Muscle layer of duodenum (tissue), 2 donors: ENCODE measurements at regions not wholly inside any gene's neighbourhood (a gene's known extent, or its start where the extent isn't known, plus 50 kb on each side); places are given as distances from the start of the nearest gene placed in this dataset.

ENCODE experiments used
- H3K27ac ChIP-seq: one replicate; pipeline ENCODE4 v1.7.0; 2013; ENCODE audit warnings: mild to moderate bottlenecking, low read length
- H3K27me3 ChIP-seq: one replicate; pipeline ENCODE4 v1.7.0; 2013; ENCODE audit warnings: low read depth, mild to moderate bottlenecking, control low read depth, low read length
- H3K36me3 ChIP-seq, 2 donors: one replicate each; pipeline ENCODE4 v1.7.0; 2013; ENCODE audit warnings: low read length in 2 of 2, control low read depth in 1 of 2, mild to moderate bottlenecking in 1 of 2; ENCODE audit not compliant: insufficient read depth in 2 of 2, control insufficient read depth in 1 of 2
- H3K4me1 ChIP-seq, 2 donors: one replicate each; pipeline ENCODE4 v1.7.0; 2013; ENCODE audit warnings: low read length in 2 of 2, mild to moderate bottlenecking in 2 of 2, control low read depth in 1 of 2, moderate library complexity in 1 of 2; ENCODE audit not compliant: insufficient read depth in 2 of 2, control insufficient read depth in 1 of 2
- H3K4me3 ChIP-seq, 2 donors: one replicate each; pipeline ENCODE4 v1.7.0; 2013; ENCODE audit warnings: low read length in 2 of 2, low read depth in 1 of 2, mild to moderate bottlenecking in 1 of 2
- H3K9me3 ChIP-seq, 2 donors: one replicate each; pipeline ENCODE4 v1.7.0; 2013; ENCODE audit warnings: low read length in 2 of 2, control low read depth in 1 of 2, mild to moderate bottlenecking in 1 of 2; ENCODE audit not compliant: control insufficient read depth in 1 of 2
- donor health status: healthy.

DNA sequence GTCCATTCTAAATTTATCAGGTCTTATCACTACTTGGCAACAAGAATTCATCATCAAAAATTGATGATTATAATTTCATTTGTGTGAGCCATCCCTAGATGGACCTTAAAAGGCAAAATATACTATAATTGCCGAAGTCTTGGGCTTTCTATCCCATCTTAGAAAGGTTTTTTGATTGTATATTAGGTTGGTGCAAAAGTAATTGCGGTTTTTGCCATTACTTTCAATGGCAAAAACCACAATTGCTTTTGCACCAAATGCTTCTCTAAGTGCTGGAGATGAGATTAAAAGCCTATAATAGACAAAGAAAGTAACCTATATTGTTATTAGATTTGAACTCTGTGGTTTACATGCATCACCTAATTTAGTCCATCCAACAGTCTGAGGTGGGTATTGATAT is 612.9 kb downstream of the ZNF385D start:
- Histone ChIP-seq H3K36me3 (no peaks in the 10 kb centered on the region), H3K27ac (no peak overlapping the region), H3K4me3 (no peak overlapping the region), H3K4me1 (no peaks in the 10 kb centered on the region), H3K27me3 (no peaks in the 10 kb centered on the region), H3K9me3 (no peaks in the 10 kb centered on the region)

DNA sequence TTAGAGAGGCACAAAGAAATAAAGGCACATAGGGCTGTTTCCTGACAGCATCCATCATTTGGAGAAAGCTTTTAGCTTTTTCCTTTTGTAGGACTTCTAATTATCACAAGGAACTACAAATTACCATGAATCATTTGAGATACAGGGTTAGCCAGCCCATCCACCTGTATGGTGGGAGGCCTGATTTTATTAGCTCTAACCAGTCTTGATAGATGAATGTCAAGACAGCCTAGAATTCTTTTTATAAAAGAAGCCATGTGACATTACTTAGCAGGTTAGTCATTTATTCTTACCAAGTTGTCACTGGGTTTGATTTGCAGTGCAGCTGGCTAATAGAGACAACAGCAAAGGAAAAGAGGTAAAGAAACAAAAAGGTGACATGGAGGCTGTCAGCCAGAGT is 618.1 kb downstream of the ZNF385D start:
- H3K9me3 ChIP-seq = no peaks in the 10 kb centered on the region
- no peaks in the 10 kb centered on the region for H3K36me3 ChIP-seq
- no peaks in the 10 kb centered on the region for H3K4me1 ChIP-seq
- no peaks in the 10 kb centered on the region for H3K27me3 ChIP-seq
- H3K4me3 ChIP-seq = no peak overlapping the region
- no peak overlapping the region for H3K27ac ChIP-seq

DNA sequence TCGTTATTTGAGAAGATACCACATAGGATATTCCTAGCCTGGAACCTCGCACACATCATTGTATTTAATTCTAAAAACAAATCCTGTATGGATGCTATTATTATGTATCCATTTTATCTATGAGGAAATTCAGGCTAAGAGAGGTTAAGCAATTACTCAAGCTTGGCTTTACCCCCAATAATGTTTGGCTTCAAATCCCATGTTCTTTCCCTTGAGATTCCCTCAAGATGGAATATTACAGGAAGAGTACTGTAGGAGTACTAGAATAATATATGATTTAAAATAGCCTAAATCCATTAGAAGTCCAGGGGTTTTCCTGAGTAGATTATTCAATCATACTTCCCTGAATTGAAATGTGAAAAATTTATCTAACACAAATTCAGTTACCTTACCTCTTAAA is 630.2 kb downstream of the ZNF385D start:
- Histone ChIP-seq H3K4me3 (no peak overlapping the region), H3K27ac (no peak overlapping the region), H3K9me3 (peaks cover 0 to 4% of the 10 kb centered on the region in 2 donors), H3K27me3 (no peaks in the 10 kb centered on the region), H3K4me1 (no peaks in the 10 kb centered on the region), H3K36me3 (no peaks in the 10 kb centered on the region)

DNA sequence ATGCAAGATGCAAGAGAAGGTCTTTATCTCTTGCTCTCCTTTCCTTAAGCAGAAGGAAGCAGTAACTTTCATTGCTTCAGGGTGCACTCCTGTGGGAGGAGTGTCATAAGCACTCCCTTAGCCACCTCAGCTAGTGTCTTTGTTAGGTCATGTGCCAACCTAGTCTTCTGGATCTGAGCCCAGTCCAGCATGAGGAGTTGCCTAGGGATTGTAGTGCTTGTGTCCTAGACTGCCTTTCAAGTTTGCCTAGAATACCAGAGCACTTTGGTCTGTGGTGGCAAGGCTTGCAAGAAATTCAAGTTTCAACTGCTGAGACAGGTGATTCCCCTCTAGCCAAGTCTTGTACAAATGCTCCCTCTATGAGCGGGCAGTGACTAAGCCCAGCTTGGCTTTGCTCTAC is 633.6 kb downstream of the ZNF385D start:
- Histone ChIP-seq H3K27me3 (no peaks in the 10 kb centered on the region), H3K4me3 (no peak overlapping the region), H3K4me1 (no peaks in the 10 kb centered on the region), H3K36me3 (no peaks in the 10 kb centered on the region), H3K9me3 (peaks cover 0 to 4% of the 10 kb centered on the region in 2 donors), H3K27ac (no peak overlapping the region)

DNA sequence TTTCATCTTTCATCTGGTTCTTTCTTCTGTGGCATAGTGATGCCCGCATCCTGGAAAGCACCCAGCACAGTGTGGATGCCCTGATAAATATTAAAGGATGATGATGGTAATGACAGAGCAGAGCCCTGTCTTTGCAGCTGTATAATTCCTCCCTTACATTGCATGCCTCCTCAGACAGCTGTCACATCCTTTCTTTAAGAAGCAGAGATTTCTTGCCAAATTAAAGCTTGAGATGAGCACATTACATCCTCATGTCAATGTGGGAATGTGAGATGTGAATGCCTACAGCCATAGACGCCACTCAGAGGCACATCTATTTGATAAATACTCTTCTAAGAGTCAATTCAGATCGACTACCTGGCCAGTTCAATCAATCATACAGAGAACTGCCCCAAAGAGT is 642.0 kb downstream of the ZNF385D start:
- Histone ChIP-seq H3K4me3 (no peak overlapping the region), H3K27ac (no peak overlapping the region), H3K9me3 (no peaks in the 10 kb centered on the region), H3K27me3 (no peaks in the 10 kb centered on the region), H3K36me3 (no peaks in the 10 kb centered on the region), H3K4me1 (no peaks in the 10 kb centered on the region)

DNA sequence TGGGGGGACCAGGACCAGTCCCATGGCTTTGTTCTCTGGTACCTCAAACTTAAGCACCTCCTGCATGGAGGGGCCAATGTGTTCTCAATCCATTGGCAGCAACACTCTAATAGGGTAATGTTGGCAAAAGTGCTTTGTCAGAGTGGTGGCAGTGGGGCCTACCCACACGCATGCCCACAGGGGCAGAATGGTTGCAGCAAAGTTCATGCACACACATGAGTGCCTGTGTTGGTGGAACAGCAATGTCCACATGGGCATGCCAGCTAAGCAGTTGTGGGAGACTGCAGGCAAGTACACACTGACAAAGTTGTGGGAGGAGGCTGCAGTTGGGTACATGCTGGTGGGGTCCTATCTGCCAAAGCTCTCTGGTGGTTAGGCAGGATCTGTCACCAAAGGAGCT is 645.2 kb downstream of the ZNF385D start:
- H3K9me3 ChIP-seq = peaks cover 0 to 8% of the 10 kb centered on the region in 2 donors
- H3K4me1 ChIP-seq = no peaks in the 10 kb centered on the region
- no peaks in the 10 kb centered on the region for H3K36me3 ChIP-seq
- no peak overlapping the region for H3K27ac ChIP-seq
- no peaks in the 10 kb centered on the region for H3K27me3 ChIP-seq
- H3K4me3 ChIP-seq = no peak overlapping the region

DNA sequence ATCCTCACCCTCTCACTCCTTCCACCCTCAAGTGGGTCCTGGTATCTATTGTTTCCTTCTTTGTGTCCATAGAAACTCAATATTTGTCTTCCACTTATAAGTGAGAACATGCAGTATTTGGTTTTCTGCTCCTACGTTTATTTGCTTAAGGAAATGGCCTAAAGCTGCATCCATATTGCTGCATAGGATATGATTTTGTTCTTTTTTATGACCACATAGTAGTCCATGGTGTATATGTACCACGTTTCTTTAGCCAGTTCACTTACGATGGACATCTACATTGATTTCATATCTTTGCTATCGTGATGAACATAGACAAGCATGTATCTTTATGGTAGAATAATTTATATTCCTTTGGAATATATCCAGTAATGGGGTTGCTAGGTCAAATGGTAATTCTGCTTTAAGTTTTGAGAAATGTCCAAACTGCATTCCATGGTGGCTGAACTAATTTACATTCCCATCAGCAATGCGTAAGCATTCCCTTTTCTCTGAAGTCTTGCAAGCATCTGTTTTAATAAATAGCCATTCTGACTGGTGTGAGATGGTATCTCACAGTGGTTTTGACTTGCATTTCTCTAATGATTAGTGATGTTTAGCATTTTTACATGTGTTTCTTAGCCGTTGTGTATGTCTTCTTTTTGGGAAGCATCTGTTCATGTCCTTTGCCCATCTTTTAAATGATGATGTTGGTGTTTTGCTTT is 650.2 kb downstream of the ZNF385D start:
- H3K4me1 ChIP-seq = no peaks in the 10 kb centered on the region
- H3K36me3 ChIP-seq = no peaks in the 10 kb centered on the region
- no peak overlapping the region for H3K27ac ChIP-seq
- H3K9me3 ChIP-seq = peaks cover 0 to 8% of the 10 kb centered on the region in 2 donors
- H3K27me3 ChIP-seq = no peaks in the 10 kb centered on the region
- H3K4me3 ChIP-seq = no peak overlapping the region

DNA sequence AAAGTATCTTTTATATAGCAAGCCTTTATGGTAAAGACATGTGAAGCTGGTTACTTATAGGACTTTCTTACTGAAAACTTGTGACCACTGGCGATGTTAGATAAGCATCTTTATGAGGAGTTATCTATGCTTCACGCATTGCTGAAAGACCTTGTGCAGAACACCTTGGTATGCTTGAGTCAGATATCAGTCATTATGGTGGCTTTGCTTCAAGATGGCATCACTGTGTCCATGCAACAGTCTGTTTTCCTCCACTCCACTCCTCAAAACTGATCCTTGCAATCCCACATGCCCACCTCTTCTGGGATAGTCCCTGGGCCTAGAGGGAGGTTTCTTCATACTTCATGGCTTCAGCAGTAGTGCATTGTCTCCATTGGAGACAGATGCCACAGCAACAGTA is 656.3 kb downstream of the ZNF385D start:
- no peaks in the 10 kb centered on the region for H3K36me3 ChIP-seq
- no peak overlapping the region for H3K4me3 ChIP-seq
- H3K27ac ChIP-seq = no peak overlapping the region
- no peaks in the 10 kb centered on the region for H3K27me3 ChIP-seq
- H3K4me1 ChIP-seq = no peaks in the 10 kb centered on the region
- H3K9me3 ChIP-seq = no peaks in the 10 kb centered on the region

DNA sequence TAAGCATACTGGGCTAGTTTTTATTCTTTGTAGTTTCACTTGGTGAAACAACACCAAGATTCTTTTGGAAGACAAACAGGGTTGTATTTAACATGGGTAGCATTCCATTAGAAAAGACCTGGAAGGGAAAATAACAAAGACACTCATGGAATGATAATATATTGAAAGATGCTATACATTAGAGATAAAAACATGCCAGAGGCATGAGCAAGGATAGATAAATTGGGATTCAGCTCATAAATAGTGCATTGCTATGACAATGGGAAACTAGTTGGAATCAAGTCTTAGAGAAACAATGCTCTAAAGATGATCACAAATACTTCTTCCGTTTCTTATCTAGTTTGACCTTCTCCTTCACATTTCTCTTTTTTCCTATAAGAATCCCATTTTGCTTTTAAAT is 677.4 kb downstream of the ZNF385D start:
- no peaks in the 10 kb centered on the region for H3K36me3 ChIP-seq
- no peak overlapping the region for H3K4me3 ChIP-seq
- H3K9me3 ChIP-seq = peaks cover 0 to 4% of the 10 kb centered on the region in 2 donors
- H3K4me1 ChIP-seq = no peaks in the 10 kb centered on the region
- H3K27ac ChIP-seq = no peak overlapping the region
- H3K27me3 ChIP-seq = no peaks in the 10 kb centered on the region

DNA sequence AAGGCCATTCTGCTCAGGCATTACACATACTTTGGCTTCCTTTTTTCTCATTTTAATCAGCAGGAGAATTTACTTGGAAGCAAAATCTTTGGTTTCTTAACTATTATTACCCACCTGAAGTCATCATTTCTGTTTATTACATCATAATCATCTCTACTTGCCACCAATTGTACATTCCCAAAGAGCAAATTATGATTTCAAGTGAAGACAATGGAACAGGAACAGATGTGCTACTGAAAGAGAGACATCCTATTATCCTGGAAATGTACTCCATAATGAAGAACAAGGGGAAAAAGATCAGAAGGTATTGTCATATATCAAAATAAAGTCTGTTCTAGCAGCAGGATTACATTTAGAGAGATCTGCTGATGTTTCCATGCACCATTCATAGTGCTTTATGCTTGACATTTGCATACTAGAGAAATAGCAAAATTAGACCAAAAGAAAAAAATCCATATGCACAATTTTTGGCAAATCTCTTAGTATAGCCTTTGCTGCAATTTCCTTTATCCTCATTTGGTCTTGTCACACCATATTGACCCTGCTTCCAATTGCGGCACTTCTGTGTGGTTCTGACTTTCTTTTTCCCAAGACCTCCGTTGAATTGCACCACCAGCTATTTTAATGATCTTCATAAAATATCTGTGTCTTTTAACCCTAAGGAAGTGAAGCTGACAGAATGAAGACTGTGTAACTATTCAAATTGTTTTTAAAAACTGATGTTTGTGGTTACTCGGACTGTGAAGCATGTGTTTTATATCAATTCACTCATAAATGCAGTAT is 683.8 kb downstream of the ZNF385D start:
- no peak overlapping the region for H3K27ac ChIP-seq
- H3K27me3 ChIP-seq = no peaks in the 10 kb centered on the region
- no peaks in the 10 kb centered on the region for H3K4me1 ChIP-seq
- H3K36me3 ChIP-seq = no peaks in the 10 kb centered on the region
- no peaks in the 10 kb centered on the region for H3K9me3 ChIP-seq
- no peak overlapping the region for H3K4me3 ChIP-seq

DNA sequence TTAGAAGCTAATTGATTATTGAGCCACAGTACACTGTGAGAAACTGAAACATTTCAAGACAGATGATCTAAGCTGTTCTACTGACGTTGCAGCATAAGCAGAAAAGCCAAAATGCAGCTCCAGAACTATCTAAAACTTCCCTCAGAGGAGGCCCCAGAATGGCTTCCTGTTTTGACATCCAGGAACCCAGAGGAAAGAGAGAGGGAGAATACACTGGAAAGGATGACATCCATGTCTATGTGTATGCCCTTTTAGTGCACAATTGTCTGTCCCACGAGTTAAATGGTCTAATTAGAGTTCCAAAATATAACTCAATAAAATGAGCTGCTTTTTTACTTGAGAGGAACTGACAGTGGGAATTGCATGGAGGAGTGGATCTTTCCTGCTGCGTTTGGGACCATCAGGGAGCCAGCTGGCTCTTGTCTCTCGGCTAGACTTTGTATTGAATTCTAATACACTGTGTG is 688.1 kb downstream of the ZNF385D start:
- Histone ChIP-seq H3K4me3 (no peak overlapping the region), H3K27ac (peak overlapping the region; percentile 0), H3K9me3 (no peaks in the 10 kb centered on the region), H3K4me1 (no peaks in the 10 kb centered on the region), H3K36me3 (no peaks in the 10 kb centered on the region), H3K27me3 (no peaks in the 10 kb centered on the region)
